ENCODE measurements at regions not wholly inside any gene's neighbourhood (a gene's known extent, or its start where the extent isn't known, plus 50 kb on each side); places are given as distances from the start of the nearest gene placed in this dataset.

- TF ChIP-seq CTCF (optimal IDR thresholded peaks at IDR 0.05 in 1 of 3, IDR thresholded peaks at IDR 0.05 in 1 of 3, conservative IDR thresholded peaks at IDR 0.05 in 1 of 3; ENCODE audit: extremely low read depth in 1 of 3, insufficient read depth in 2 of 3, low read length in 3 of 3) (no peak), EZH2 (IDR thresholded peaks at IDR 0.05; ENCODE audit: low read length) (no peak)
Measured at GRCh38 chr1:118429856-118430255, 244.8 kb upstream of the SPAG17 start.
